HG03280 (cell line): ENCODE measurements at regions not wholly inside any gene's neighbourhood (a gene's known extent, or its start where the extent isn't known, plus 50 kb on each side); places are given as distances from the start of the nearest gene placed in this dataset.
"Not testable (repeated sequence)": the region's sequence is repeated elsewhere in the genome, so short reads cannot be mapped to it uniquely, and the experiment has no call there.

Experiments
- ATAC-seq: cut with Tn5 transposase; IDR thresholded peaks from one replicate; pipeline ENCODE4 v1.9.1; 2021; ENCODE audit warnings: mild to moderate bottlenecking, moderate library complexity; ENCODE audit not compliant: unreplicated experiment

DNA sequence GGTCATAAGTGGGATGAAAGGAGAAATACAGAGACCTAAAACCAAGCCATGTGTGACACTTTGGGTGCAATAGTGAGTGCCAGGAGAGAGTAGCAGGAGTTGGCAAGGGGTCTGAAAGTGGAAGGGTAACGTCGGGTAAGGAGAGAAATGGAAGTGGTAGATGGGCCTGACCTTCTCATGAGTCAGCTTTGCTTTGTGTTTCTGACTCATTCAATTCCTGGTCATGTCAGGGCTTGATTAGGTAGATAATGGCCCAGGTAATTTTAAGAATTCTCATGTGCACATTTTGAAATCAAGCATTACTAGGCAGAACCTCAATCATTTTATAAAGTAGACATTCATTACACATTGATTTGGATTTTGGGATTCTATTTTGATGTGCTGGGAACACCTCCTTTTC lies 262.5 kb downstream of the SOX2 start:
- no peak for ATAC-seq

DNA sequence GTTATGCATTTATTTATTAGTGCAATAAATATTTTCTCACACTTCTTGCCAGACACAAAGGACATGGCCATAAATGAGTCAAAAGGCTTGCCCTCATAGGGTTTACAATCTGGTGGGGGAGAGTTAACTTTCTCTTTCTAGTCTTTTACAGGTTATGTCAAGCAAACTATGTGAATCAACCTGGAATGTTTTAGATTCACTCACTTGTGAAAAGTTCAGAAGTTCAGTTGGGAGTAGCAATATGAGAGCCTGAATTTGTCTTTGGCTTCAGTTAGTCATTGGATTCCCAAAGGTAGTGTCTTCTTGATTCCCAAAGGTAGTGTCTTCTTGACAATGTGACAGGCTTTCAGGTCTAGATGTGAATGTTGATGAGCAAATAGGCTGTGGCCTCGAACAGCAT lies 264.8 kb downstream of the SOX2 start:
- ATAC-seq, result no peak

DNA sequence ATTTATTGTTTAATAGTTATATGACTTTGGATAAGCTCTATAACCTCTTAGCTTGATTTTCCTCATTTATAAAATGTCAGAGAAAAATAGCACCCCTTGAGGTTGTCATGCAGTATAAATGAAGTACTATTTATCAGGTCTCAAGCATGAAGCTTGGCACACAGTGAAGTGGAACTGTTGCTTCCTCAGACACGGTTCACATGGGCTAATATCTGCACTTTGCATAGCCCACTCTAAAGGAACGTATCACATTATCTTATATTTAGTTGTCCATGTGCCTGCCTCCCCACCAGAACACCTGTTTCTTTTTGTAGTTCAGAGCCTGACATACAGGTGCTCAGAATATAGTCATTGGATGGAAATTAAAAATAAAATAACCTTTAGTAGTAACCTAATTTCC lies 273.7 kb downstream of the SOX2 start:
- ATAC-seq, result no peak

DNA sequence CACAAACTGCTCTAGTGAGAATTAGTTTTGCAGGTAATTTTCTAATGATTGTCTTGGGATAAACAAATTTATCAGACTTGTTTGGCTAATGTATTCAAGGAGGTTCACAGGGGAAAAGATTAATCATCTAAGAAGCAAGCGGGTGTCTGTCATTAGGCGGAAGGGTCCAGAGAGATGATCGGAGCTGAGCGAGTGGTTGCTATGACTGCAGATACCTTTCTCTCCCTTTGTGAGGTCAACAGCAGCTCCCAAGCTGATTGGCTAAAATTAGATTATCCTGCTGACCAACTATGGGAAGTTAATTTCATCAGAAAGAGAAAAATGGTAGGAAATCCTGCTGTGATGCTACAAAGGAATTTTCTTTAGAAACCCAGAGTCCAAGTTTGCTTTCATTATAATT lies 276.0 kb downstream of the SOX2 start:
- ATAC-seq, result no peak

DNA sequence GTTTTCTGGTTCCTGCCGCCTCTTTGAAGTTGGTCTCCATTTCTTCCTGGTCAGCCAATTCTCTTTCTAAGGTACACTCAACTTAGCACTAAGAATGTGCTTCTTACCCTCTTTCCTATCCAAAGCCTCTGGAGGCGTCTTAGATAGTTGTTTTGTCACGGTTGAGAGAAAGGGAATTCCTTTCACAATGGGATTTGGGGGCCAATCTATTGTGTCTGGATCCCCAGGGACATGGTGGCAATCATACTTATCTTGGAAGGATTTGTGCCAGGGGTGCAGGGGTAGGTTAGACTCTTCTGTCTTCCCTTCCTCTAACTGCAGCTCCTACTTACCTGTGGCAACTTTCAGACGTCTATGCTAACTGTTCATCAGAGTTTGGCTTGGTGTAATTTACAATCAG lies 287.1 kb downstream of the SOX2 start:
- no peak for ATAC-seq

DNA sequence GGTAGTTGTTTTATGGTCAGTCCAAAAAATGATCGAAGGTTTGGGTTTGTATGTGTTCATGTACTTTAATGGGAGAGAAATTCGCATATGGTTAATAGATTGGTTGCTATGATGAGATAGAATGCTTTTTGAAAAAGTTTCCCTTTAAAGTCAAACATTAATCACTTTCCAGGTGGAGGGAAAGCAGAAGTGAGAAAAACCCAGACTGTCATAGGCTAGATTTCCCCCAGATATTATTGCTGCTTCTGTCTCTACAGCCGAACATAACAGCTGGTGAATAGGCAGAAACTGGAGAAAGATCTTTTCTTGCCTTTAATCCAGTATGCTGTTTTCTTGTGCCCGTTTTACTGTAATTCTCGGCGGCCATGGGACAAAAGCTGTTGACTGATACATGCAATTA lies 287.6 kb downstream of the SOX2 start:
- ATAC-seq, result no peak

DNA sequence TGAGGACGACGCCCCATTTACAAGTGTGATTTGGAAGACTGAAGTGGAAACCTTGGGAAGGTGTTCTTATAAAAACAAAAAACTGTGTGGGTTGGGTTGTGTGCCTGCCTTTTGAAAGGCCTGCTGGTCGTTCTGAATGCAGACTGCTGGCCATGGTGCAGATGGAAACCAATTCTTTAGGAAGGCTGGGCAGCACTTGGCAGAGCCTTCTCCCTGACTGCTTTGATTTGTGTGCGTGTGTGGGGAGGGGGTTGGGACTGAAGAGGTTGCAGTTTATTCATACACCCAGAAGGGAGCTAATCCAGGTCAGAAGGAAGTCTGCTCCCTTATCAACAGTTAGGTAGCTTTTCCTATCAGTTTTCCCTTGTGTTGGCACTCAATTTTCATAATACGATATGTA lies 288.7 kb downstream of the SOX2 start:
- no peak for ATAC-seq

DNA sequence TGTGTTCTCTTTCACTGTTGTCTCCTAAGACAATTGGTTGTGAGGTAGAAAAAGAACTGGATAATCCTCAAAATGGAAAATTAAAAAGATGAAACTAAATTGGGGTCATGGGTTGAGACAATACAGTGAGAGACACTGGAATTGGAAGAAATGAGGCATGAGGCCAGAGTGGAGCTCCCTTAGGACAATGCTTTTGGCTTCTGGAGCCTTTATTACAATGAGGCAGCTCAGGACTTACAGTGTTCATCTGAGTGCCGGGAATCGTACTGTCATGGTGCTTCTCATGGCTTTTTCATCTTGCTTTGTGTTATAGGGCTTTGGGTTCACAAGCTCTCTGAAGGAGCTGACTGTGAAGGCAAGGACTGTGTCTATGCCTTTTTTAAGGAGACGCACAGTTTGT lies 293.5 kb downstream of the SOX2 start:
- no peak for ATAC-seq

DNA sequence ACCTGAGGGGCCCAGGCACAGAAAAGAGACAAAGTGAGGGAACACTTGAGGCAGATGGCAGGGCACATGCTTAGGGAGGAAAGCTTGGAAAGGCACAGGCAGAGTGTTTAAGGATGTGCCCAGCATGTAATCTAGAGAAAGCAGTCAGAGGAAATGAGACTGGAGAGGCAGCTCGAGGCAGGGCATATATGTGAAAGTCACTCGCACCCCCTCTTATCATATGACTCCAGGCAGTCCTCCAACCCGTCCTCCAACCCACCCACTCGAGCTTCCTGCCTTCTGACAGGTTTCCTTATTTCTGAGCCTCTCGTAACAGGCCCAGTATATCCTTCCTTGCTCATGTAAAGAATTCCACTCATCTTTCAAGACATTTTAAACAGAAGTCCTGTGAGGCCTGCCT lies 294.0 kb downstream of the SOX2 start:
- ATAC-seq, result no peak

DNA sequence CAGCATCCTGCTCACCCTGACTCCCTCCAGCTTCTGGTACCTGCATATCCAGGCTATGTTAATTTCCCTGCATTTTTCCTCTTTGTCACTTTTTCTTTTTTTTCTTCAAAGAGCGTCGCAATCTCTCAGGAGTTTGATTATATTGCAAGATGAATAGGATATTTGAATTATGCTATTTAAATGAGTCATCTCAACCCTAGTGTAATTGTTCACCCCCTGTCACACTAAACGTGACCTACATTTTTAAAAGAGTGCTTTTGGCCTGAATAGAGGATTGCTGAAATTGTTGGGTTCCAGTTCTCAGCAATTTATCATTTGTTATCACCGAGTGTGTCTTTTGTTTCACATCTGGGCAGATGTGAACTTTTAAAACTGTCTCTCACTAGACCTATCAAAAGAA lies 294.7 kb downstream of the SOX2 start:
- no peak for ATAC-seq

DNA sequence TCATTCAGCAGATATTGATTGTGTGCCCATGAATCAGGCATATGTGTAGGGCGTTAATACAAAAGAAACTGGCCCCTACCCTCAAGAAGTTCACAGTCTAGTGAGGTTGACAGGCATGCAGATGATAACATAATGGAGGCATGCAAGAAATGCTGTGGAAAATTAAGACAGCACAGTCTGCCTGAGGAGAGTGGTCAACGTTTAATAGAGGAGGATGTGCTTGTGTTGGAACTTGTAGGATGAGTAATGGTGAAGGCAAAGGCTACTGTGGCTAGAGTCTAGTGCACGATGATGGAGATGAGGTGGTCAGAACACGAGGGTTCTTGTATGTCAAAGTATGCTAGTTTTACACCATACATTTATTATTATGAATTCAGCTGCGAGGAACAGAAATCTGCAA lies 295.7 kb downstream of the SOX2 start:
- ATAC-seq, result no peak

DNA sequence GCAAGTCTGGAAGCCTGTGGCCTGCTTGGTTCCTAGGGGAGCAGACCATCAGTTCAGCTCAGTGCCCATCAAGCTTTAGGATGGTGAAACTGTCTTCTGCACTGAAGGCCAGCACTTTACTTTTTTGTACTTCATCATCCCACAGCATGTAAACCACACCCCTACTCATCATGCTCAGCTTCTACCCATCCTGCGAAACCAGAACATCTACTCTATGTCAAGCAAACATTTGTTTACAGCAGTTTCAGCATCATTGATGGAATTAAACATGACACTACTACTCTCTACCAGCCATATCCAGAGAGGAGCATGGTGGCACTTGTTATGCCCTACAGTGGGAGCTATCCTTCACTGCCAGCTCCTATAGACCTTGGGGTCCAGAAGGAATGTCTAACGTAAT lies 306.6 kb downstream of the SOX2 start:
- ATAC-seq, result no peak

DNA sequence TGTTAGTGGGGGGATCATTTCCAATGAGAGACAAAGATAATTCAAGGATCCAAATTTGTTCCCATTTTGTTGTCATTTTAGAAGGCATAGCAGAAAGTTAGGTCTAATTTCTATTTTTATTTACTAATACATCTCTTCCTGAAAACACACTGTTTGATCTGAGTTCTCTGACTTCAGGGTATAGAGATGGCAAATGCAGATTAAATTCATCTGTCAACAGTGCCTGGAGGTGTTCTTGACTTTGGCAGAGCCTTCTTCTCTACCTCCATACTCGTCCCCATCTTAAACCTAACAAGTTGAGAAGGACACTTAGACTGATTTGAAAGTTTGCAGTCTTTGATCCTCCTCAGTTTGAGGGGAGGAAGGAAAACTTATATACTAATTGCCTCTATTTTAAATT lies 308.2 kb downstream of the SOX2 start:
- ATAC-seq, result no peak

DNA sequence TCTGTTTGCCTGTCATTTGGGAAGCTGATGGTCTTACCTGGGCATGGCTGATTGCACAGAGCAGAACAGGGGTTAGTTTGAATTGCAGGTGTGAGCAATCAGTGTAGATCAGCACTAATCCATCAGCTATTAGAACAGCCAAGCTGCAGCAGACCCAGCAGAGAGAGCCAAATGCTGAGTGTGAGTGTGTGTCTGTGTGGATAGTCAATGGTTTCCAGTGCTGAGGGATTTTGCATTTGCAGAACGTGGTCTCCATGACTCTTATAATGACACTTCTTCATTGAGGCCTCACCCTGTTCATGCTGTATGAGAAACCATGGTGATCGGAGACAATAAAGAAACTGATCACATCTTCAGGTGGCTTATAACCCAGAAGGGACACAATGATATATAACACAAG lies 312.1 kb downstream of the SOX2 start:
- no peak for ATAC-seq

DNA sequence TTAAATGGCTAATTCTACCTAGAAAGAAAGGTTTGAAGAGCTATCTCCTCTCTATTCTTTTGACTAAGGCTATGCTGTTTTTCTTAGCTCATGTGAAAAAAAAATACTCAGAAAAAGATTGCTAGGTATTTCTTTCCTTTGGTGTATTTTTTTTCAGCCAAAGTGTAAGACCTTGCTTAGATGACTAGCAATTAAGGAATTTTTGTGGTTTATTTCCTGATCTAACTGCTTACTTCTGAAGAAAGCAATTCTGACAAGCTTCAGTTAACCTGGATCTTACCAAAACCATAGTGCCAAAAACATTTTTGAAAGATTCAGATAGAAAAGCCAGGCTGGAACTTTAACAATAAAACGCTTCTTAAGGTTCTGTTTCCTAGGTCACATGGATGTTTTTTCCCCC lies 315.6 kb downstream of the SOX2 start:
- no peak for ATAC-seq

DNA sequence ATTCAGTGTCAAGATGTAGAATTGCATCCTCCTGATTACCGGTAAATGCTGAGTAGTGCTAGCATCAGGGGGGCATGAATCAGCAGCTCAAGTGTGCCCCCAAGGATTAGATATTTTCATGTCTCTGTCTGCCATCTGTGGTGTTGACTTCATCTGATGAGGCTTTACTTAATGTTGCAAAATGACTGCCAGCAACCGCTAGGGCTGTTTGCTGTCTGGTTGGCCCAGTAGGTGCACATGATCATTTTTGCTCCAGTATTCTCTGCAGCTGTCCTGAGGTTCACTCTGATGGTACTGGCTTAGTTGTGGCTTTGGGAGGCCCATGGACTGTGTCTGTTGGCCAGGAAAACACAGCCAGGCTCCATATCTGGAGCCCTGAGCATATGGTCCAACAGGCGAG lies 316.4 kb downstream of the SOX2 start:
- ATAC-seq, result no peak

DNA sequence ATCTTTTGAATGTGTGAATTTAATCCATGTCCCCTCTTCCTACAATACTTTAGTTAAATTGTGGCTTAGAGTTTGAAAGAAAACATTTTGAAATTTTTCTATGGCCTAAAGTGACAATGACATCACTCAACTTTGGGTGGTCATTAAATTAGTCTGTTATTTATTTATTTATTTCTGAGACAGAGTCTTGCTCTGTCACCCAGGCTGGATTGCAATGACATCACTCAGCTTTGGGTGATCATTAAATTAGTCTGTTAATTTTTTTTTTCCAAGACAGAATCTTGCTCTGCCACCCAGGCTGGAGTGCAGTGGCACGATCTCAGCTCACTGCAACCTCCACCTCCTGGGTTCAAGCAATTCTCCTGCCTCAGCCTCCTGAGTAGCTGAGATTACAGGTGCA lies 322.5 kb downstream of the SOX2 start:
- ATAC-seq, result not testable (repeated sequence)

DNA sequence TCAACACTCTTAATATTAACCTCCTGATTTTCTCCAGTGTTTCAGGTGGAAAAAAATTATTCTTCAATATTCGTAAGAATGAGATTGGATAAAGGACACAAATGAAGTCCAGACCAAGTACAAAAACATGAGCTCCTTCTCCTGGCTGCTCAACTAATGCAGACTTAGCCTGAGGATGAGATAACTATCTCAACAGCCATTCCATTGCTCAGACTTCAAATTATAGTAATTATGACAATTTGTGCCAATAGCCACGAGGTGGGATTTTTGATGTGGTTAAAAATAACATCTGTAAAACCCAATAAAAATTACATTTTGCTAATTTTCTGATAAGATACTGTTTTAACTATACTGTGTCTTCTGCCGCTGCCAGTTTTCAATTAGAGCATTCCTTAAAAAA lies 323.6 kb downstream of the SOX2 start:
- no peak for ATAC-seq

DNA sequence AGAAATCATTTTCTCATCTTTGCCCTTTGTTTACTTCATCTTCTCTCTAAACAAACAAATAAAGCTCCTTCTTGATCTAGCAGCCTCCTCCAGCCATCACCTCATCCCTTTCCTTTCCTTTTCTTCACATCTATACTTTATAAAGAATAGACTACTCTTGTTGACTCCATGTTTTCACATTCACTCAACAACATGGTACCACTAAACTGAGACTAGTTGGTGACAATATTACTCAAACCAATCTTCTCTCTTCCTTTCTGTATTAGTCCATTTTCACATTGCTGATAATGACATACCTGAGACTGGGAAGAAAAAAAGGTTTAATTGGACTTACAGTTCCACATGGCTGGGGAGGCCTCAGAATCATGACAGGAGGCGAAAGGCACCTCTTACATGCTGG lies 324.7 kb downstream of the SOX2 start:
- no peak for ATAC-seq

DNA sequence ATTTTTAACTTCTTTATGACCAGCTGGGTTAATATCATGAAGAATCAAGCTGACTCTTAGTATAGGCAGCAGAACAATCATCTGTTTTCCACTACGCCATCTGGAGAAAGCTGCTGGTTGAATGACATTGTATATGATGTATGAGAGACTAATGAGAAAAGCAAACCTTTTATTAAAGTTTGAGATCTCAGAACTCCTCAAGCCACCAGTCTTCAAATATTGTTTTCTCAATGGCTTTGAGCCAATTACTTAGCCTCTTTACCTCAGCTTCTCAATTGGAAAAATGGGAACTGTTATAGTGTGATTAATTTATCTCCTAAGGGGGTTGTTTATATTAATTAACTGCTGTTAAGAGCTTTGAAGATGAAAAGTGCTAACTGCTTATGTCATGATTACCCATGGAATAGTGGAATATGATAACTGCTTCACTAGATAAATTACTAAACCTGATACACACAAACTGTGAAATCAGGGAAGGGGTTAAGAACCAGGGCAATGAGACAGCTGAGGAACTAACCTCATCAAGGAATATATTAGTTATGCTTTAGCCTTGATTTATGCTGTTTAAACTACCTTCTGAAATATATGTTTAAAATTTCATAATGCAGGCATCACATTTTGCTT lies 330.1 kb downstream of the SOX2 start:
- ATAC-seq, result no peak

DNA sequence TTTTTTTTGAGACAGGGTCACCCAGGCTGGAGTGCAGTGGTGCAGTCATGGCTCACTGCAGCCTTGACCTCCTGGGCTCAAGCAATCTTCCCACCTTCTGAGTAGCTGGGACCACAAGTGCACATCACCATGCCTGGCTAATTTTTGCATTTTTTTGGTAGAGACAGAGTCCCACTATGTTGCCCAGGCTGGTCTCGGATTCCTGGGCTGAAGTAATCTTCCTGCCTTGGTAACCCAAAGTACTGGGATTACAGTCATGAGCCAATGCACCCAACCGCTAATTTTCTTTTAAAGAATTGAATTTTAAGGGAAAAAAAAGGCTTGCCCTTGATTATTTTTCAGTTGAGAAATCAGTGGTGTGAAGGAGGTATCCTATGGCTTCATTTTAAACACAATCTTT lies 334.0 kb downstream of the SOX2 start:
- no peak for ATAC-seq

DNA sequence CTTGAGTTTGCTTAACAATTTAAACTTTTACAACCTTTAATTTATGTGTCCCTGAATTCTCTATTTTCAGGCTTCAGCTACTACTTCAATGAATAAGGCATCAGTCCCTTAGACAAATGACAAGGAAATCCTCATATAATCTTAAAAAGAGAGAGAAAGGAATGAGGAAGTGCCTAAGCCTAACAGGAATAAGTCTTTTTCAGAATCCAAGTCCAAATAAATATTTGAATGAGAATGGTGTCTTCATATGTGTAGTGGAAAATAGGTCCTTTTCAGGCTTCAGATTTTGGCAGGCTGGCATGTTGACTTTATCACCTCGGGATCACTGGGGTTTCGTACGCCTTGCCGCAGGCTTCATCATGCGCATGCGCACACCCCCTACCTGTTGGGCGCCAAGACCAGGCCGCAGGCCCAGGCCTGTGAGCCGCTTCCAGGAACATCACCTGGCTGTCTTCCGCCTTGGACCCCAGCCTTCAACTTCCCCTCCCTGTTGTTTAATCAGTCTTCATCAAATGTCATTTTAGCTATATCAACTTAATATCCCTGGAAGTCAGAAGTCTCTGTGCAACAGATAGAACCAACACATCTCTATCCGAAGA lies 334.5 kb downstream of the SOX2 start:
- ATAC-seq, result no peak

DNA sequence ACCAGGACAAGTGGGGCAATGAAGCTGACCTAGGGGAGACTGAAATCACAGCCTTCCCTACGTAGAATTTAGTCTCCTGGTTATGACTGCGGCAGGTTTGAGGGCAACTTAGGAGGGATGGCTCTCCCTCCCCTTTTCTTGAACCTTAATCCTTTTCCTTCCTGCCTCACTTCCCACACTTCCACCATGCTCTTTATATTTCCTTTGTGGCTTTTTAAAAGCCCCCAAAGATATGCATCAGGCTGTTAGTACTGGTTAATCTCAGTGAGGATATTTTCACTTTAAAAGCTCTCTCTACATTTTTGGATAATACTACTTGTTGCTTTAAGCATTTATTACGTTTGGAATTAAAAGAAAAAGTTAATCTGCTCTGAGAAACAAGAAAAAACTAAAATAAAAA lies 339.2 kb downstream of the SOX2 start:
- no peak for ATAC-seq
